G401 (cell line): ENCODE measurements at regions not wholly inside any gene's neighbourhood (a gene's known extent, or its start where the extent isn't known, plus 50 kb on each side); places are given as distances from the start of the nearest gene placed in this dataset.

Experiments used
- DNase-seq: peaks from one replicate; pipeline ENCODE4 v3.0.0-alpha.2; 2015; ENCODE audit warnings: low spot score
- in situ Hi-C: cut with HindIII; loops from 2 replicates; pipeline ENCODE4 v1.10.0; 2016; ENCODE audit warnings: low sequenced_read_pairs, mixed read lengths

GRCh38 chr3:135915206-135915605 is 50.3 kb upstream of the PPP2R3A start:
- DNase-seq = no peak
- in situ Hi-C loops = no loop called here
